GM12878 (cell line): ENCODE measurements at regions not wholly inside any gene's neighbourhood (a gene's known extent, or its start where the extent isn't known, plus 50 kb on each side); places are given as distances from the start of the nearest gene placed in this dataset.

Experiments used
- ATAC-seq: fragments of 200-7000 bp; cut with Tn5 transposase; 3 replicates; pipeline ENCODE4 v1.9.1; 2020; ENCODE audit warnings: mild to moderate bottlenecking, moderate library complexity
- BruUV-seq: library from RNA; stranded (reverse); fragments of 400-500 nt; replicated peaks from 2 replicates; lab custom pipeline; 2021; lab: Mats Ljungman, UMichigan
- CTCF ChIA-PET: fragments of 300-600 bp; sonication (Branson Sonifier 250); formaldehyde crosslinking; extraction: SDS; loops from one replicate; lab custom pipeline; 2021; ENCODE audit warnings: inconsistent platforms; lab: Yijun Ruan, JAX
- POLR2A ChIA-PET: fragments of 350-600 bp; formaldehyde crosslinking; extraction: SDS; loops from one replicate; lab custom pipeline; 2021; ENCODE audit warnings: inconsistent platforms; lab: Charles Lee
- RAD21 ChIA-PET: fragments of 300-600 bp; sonication (Branson Sonifier 250); formaldehyde crosslinking; loops from one replicate; lab custom pipeline; 2023; ENCODE audit warnings: antibody characterized with exemption; ENCODE audit not compliant: unreplicated experiment; lab: Charles Lee
- SMC1A ChIA-PET: fragments of 300-600 bp; sonication (Branson Sonifier 250); formaldehyde crosslinking; loops from one replicate; lab custom pipeline; 2023; ENCODE audit not compliant: unreplicated experiment, uncharacterized antibody; lab: Charles Lee
- DNase-seq: peaks from one replicate; pipeline ENCODE4 v3.0.0-alpha.2; 2011; ENCODE audit warnings: low read depth, low spot score
- FAIRE-seq: peaks from 3 replicates; lab custom pipeline; 2011; peaks lifted over from hg19 to GRCh38; lab: Jason Lieb, UNC
- H2AFZ ChIP-seq: 2 replicates; pipeline ENCODE4 v1.6.0; 2011; ENCODE audit warnings: low read depth, low read length, control low read depth; ENCODE audit not compliant: control insufficient read depth
- H3K27ac ChIP-seq: 2 replicates; pipeline ENCODE4 v1.5.1; 2011; ENCODE audit warnings: control low read depth; ENCODE audit not compliant: control insufficient read depth, insufficient read depth
- H3K27me3 ChIP-seq, 2 experiments: replicated peaks in 1 of 2; 2 replicates each; pipeline versions ENCODE4 v1.6.0 to v1.6.1; 2011; ENCODE audit warnings: low read length in 1 of 2; ENCODE audit not compliant: control insufficient read depth in 2 of 2, insufficient read depth in 2 of 2
- H3K36me3 ChIP-seq, 2 experiments: 2 replicates each; pipeline ENCODE4 v1.5.1; 2011; ENCODE audit warnings: low read length in 1 of 2; ENCODE audit not compliant: control insufficient read depth in 2 of 2, insufficient read depth in 2 of 2
- H3K4me1 ChIP-seq: 2 replicates; pipeline ENCODE4 v1.6.1; 2011; ENCODE audit warnings: mild to moderate bottlenecking, low read length, moderate library complexity, mixed read lengths; ENCODE audit not compliant: control insufficient read depth, insufficient read depth
- H3K4me2 ChIP-seq: 2 replicates; pipeline ENCODE4 v1.6.0; 2011; ENCODE audit warnings: control low read depth; ENCODE audit not compliant: control insufficient read depth, insufficient read depth
- H3K4me3 ChIP-seq: fragments of 200-600 bp; sonication (generic); 2 replicates; pipeline ENCODE4 v1.5.1; 2016
- H3K79me2 ChIP-seq: 2 replicates; pipeline ENCODE4 v1.6.0; 2011; ENCODE audit warnings: low read length; ENCODE audit not compliant: control insufficient read depth, insufficient read depth
- H3K9ac ChIP-seq: 2 replicates; pipeline ENCODE4 v1.8.0; 2011; ENCODE audit warnings: low read length, control low read depth, mixed read lengths; ENCODE audit not compliant: control insufficient read depth, insufficient read depth
- H3K9me3 ChIP-seq: replicated peaks from 3 replicates; pipeline ENCODE4 v1.5.1; 2011; ENCODE audit warnings: mild to moderate bottlenecking, low read length; ENCODE audit not compliant: control insufficient read depth, insufficient read depth
- H4K20me1 ChIP-seq: 2 replicates; pipeline ENCODE4 v1.6.0; 2011; ENCODE audit not compliant: control insufficient read depth, insufficient read depth
- E2F8 ChIP-seq: fragments of 450-650 bp; IDR thresholded peaks from 2 replicates; pipeline ENCODE4 v1.6.1; 2018; ENCODE audit warnings: mild to moderate bottlenecking, low read depth, moderate library complexity; ENCODE audit not compliant: partially characterized antibody
- SKIL ChIP-seq: fragments of 450-650 bp; IDR thresholded peaks from 2 replicates; pipeline ENCODE4 v1.6.1; 2017; ENCODE audit warnings: mild to moderate bottlenecking, low read depth, inconsistent platforms; ENCODE audit not compliant: poor library complexity, severe bottlenecking
- SMC3 ChIP-seq: IDR thresholded peaks from 2 replicates; pipeline ENCODE4 v1.6.1; 2011; ENCODE audit warnings: low read length, improper control_type of control experiment, borderline replicate concordance
- WGBS: methylation state at CpG from one replicate; pipeline ENCODE4 v1.1.6; 2016; ENCODE audit warnings: low lambda C conversion rate; ENCODE audit not compliant: insufficient replicate concordance, insufficient coverage; ENCODE audit errors: missing lambda C conversion rate; 5-methylcytosine and 5-hydroxymethylcytosine counted together
- in situ Hi-C: fragments of 300-500 bp; cut with MboI; formaldehyde crosslinking; loops from 9 replicates; pipeline ENCODE4 v1.14.3; 2018; ENCODE audit warnings: mixed read lengths
- intact Hi-C: fragments of 100-400 bp; cut with micrococcal nuclease; formaldehyde crosslinking; loops from one replicate; pipeline ENCODE4 v1.14.2; 2022; ENCODE audit not compliant: unreplicated experiment

- no TSS peak for BruUV-seq
- in situ Hi-C loops (no loop called here), intact Hi-C loops (no loop called here)
- Histone ChIP-seq H3K9ac (no peak overlapping the region), H3K9me3 (no peaks in the 10 kb centered on the region), H3K36me3 (no peaks in the 10 kb centered on the region), H3K79me2 (no peaks in the 10 kb centered on the region), H2AFZ (no peak overlapping the region), H3K4me3 (no peak overlapping the region), H3K4me2 (no peak overlapping the region), H3K4me1 (no peaks in the 10 kb centered on the region; the same call in 1 of the 2 replicates)
- CTCF ChIA-PET, result no interaction called here
- SMC1A ChIA-PET, result no interaction called here
- RAD21 ChIA-PET, result no interaction called here
- no peak for DNase-seq
- POLR2A ChIA-PET, result no interaction called here
- no peak for FAIRE-seq
- TF ChIP-seq SKIL (no peak), E2F8 (no peak), SMC3 (no peak)
- TF ChIP-seq, all 136 proteins: peak for 0
- no peak overlapping the region for H3K27ac ChIP-seq
- 7% methylated on average over 1 of the region's 1 CpG for WGBS
- H4K20me1 ChIP-seq, result no peaks in the 10 kb centered on the region
- ATAC-seq, result no peak
- no peaks in the 10 kb centered on the region for H3K27me3 ChIP-seq
Measured at GRCh38 chr7:98469088-98469487, 68.2 kb upstream of the BAIAP2L1 start.
